Gastroesophageal sphincter (tissue), 3 donors: ENCODE measurements at regions not wholly inside any gene's neighbourhood (a gene's known extent, or its start where the extent isn't known, plus 50 kb on each side); places are given as distances from the start of the nearest gene placed in this dataset.

Source experiments
- EP300 ChIP-seq: sonication (generic); formaldehyde crosslinking; IDR thresholded peaks from one replicate; pipeline ENCODE4 v1.6.1; 2017; ENCODE audit warnings: antibody characterized with exemption, mild to moderate bottlenecking
- POLR2AphosphoS5 ChIP-seq: sonication (generic); formaldehyde crosslinking; IDR thresholded peaks from one replicate; pipeline ENCODE4 v1.6.1; 2017; ENCODE audit warnings: antibody characterized with exemption
- TF ChIP-seq, protein P1 (sequence below), 4 experiments: fragments of 200-600 bp in 2 of 4; fragments of 450-650 bp in 2 of 4; sonication (generic) in 1 of 4; IDR thresholded peaks; one replicate each; pipeline ENCODE4 v1.5.1; 2017 to 2019; ENCODE audit warnings: antibody characterized with exemption in 4 of 4, mild to moderate bottlenecking in 2 of 4, moderate library complexity in 2 of 4

GRCh38 chr7:32273297-32273696 is 203.1 kb upstream of the PDE1C start:
- TF ChIP-seq, protein P1, sequence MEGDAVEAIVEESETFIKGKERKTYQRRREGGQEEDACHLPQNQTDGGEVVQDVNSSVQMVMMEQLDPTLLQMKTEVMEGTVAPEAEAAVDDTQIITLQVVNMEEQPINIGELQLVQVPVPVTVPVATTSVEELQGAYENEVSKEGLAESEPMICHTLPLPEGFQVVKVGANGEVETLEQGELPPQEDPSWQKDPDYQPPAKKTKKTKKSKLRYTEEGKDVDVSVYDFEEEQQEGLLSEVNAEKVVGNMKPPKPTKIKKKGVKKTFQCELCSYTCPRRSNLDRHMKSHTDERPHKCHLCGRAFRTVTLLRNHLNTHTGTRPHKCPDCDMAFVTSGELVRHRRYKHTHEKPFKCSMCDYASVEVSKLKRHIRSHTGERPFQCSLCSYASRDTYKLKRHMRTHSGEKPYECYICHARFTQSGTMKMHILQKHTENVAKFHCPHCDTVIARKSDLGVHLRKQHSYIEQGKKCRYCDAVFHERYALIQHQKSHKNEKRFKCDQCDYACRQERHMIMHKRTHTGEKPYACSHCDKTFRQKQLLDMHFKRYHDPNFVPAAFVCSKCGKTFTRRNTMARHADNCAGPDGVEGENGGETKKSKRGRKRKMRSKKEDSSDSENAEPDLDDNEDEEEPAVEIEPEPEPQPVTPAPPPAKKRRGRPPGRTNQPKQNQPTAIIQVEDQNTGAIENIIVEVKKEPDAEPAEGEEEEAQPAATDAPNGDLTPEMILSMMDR (IDR thresholded peaks at IDR 0.05) = no peak
- TF ChIP-seq EP300 = no peak
- no peak for TF ChIP-seq POLR2AphosphoS5
